ENCODE measurements at regions not wholly inside any gene's neighbourhood (a gene's known extent, or its start where the extent isn't known, plus 50 kb on each side); places are given as distances from the start of the nearest gene placed in this dataset.

- no peak for TF ChIP-seq CTCF (IDR thresholded peaks at IDR 0.05; ENCODE audit: unreplicated experiment)
- H3K27ac Mint-ChIP-seq (ENCODE audit: unreplicated experiment) = no peak overlapping the region
- H3K4me3 Mint-ChIP-seq (ENCODE audit: unreplicated experiment) = no peak overlapping the region
- no peaks in the 10 kb centered on the region for H3K27me3 Mint-ChIP-seq (ENCODE audit: unreplicated experiment)
- no peaks in the 10 kb centered on the region for H3K36me3 Mint-ChIP-seq (ENCODE audit: low read depth, unreplicated experiment)
- H3K9me3 Mint-ChIP-seq (ENCODE audit: unreplicated experiment) = no peaks in the 10 kb centered on the region
- no peak for DNase-seq (ENCODE audit: low spot score)
- H3K4me1 Mint-ChIP-seq (ENCODE audit: unreplicated experiment) = no peaks in the 10 kb centered on the region
Measured at GRCh38 chr11:109526061-109526460, 104.1 kb downstream of the C11orf87 start.

GRCh38 chr11:109526931-109527330 lies 104.9 kb downstream of the C11orf87 start:
- no peak for DNase-seq (ENCODE audit: low spot score)
- Mint-ChIP-seq H3K36me3 (ENCODE audit: low read depth, unreplicated experiment) (no peaks in the 10 kb centered on the region), H3K27me3 (ENCODE audit: unreplicated experiment) (no peaks in the 10 kb centered on the region), H3K4me1 (ENCODE audit: unreplicated experiment) (no peaks in the 10 kb centered on the region), H3K27ac (ENCODE audit: unreplicated experiment) (no peak overlapping the region), H3K9me3 (ENCODE audit: unreplicated experiment) (no peaks in the 10 kb centered on the region), H3K4me3 (ENCODE audit: unreplicated experiment) (no peak overlapping the region)
- TF ChIP-seq CTCF (IDR thresholded peaks at IDR 0.05; ENCODE audit: unreplicated experiment) = no peak

- no peak for TF ChIP-seq CTCF (IDR thresholded peaks at IDR 0.05; ENCODE audit: unreplicated experiment)
- H3K36me3 Mint-ChIP-seq (ENCODE audit: low read depth, unreplicated experiment) = no peaks in the 10 kb centered on the region
- H3K27me3 Mint-ChIP-seq (ENCODE audit: unreplicated experiment) = no peaks in the 10 kb centered on the region
- no peaks in the 10 kb centered on the region for H3K9me3 Mint-ChIP-seq (ENCODE audit: unreplicated experiment)
- H3K4me3 Mint-ChIP-seq (ENCODE audit: unreplicated experiment) = no peak overlapping the region
- DNase-seq (ENCODE audit: low spot score) = no peak
- no peak overlapping the region for H3K27ac Mint-ChIP-seq (ENCODE audit: unreplicated experiment)
- H3K4me1 Mint-ChIP-seq (ENCODE audit: unreplicated experiment) = no peaks in the 10 kb centered on the region
Measured at GRCh38 chr11:109527496-109527895, 105.5 kb downstream of the C11orf87 start.

- Mint-ChIP-seq H3K4me3 (ENCODE audit: unreplicated experiment) (no peak overlapping the region), H3K27me3 (ENCODE audit: unreplicated experiment) (no peaks in the 10 kb centered on the region), H3K4me1 (ENCODE audit: unreplicated experiment) (no peaks in the 10 kb centered on the region), H3K9me3 (ENCODE audit: unreplicated experiment) (no peaks in the 10 kb centered on the region), H3K27ac (ENCODE audit: unreplicated experiment) (no peak overlapping the region), H3K36me3 (ENCODE audit: low read depth, unreplicated experiment) (no peaks in the 10 kb centered on the region)
- DNase-seq (ENCODE audit: low spot score) = no peak
- TF ChIP-seq CTCF (IDR thresholded peaks at IDR 0.05; ENCODE audit: unreplicated experiment) = no peak
Measured at GRCh38 chr11:109547356-109548027, 125.5 kb downstream of the C11orf87 start.

GRCh38 chr11:109552376-109552775 lies 130.4 kb downstream of the C11orf87 start:
- Mint-ChIP-seq H3K27ac (ENCODE audit: unreplicated experiment) (no peak overlapping the region), H3K36me3 (ENCODE audit: low read depth, unreplicated experiment) (no peaks in the 10 kb centered on the region), H3K27me3 (ENCODE audit: unreplicated experiment) (no peaks in the 10 kb centered on the region), H3K4me1 (ENCODE audit: unreplicated experiment) (no peaks in the 10 kb centered on the region), H3K9me3 (ENCODE audit: unreplicated experiment) (no peaks in the 10 kb centered on the region), H3K4me3 (ENCODE audit: unreplicated experiment) (no peak overlapping the region)
- no peak for TF ChIP-seq CTCF (IDR thresholded peaks at IDR 0.05; ENCODE audit: unreplicated experiment)
- no peak for DNase-seq (ENCODE audit: low spot score)
